BLaER1 treated with 17β-estradiol and CSF1 and Interleukin-3, amounts not matched to agents 10 nM and 100 nM (cell line): ENCODE measurements at regions not wholly inside any gene's neighbourhood (a gene's known extent, or its start where the extent isn't known, plus 50 kb on each side); places are given as distances from the start of the nearest gene placed in this dataset.

Source experiments
- H3K27ac ChIP-seq, 11 experiments: shearing (Covaris generic); formaldehyde crosslinking; 2 replicates each; pipeline ENCODE4 v1.8.1; 2022
- H3K27me3 ChIP-seq, 11 experiments: shearing (Covaris generic); formaldehyde crosslinking; 2 replicates each; pipeline ENCODE4 v1.8.1; 2022
- H3K36me3 ChIP-seq, 11 experiments: shearing (Covaris generic); formaldehyde crosslinking; 2 replicates each; pipeline ENCODE4 v1.8.1; 2022
- H3K4me1 ChIP-seq, 10 experiments: shearing (Covaris generic); formaldehyde crosslinking; 2 replicates each; pipeline ENCODE4 v1.8.1; 2022
- H3K4me2 ChIP-seq, 11 experiments: shearing (Covaris generic); formaldehyde crosslinking; 2 replicates each; pipeline ENCODE4 v1.8.1; 2022
- H3K4me3 ChIP-seq, 10 experiments: shearing (Covaris generic); formaldehyde crosslinking; 2 replicates each; pipeline ENCODE4 v1.8.1; 2022
- H3K9ac ChIP-seq, 11 experiments: shearing (Covaris generic); formaldehyde crosslinking; 2 replicates each; pipeline ENCODE4 v1.8.1; 2022
- H3K9me3 ChIP-seq, 11 experiments: shearing (Covaris generic); formaldehyde crosslinking; replicated peaks in 1 of 11; 2 replicates each; pipeline ENCODE4 v1.8.1; 2022
- H4K20me1 ChIP-seq, 11 experiments: shearing (Covaris generic); formaldehyde crosslinking; 2 replicates each; pipeline ENCODE4 v1.8.1; 2022
- Cebpa-rat ChIP-seq, 11 experiments: shearing (Covaris generic); IDR thresholded peaks; 2 replicates each; pipeline ENCODE4 v1.8.1; 2022

- Histone ChIP-seq H3K9me3 (peaks cover 0 to 12% (median 3%) of the 10 kb centered on the region in 11 experiments; a peak in 12 of 22 replicates), H3K4me1 (peaks cover 0 to 12% (median 2%) of the 10 kb centered on the region in 10 experiments; a peak in 6 of 20 replicates), H3K4me3 (no peak overlapping the region), H3K27ac (no peak overlapping the region), H4K20me1 (no peaks in the 10 kb centered on the region), H3K27me3 (no peaks in the 10 kb centered on the region), H3K9ac (no peak overlapping the region), H3K36me3 (no peaks in the 10 kb centered on the region), H3K4me2 (no peak overlapping the region)
- no peak for TF ChIP-seq Cebpa-rat (IDR thresholded peaks at IDR 0.05)
These were observed 313.0 kb downstream of the SOX9 start for GRCh38 chr17:72433797-72434196.

GRCh38 chr17:72434581-72434980 lies 313.8 kb downstream of the SOX9 start:
- Histone ChIP-seq H3K27ac (no peak overlapping the region), H3K4me3 (no peak overlapping the region), H3K9ac (no peak overlapping the region), H3K9me3 (peaks cover 6 to 20% (median 11%) of the 10 kb centered on the region in 11 experiments), H3K27me3 (no peaks in the 10 kb centered on the region), H3K4me2 (no peak overlapping the region), H3K36me3 (no peaks in the 10 kb centered on the region), H3K4me1 (peaks cover 0 to 15% (median 2%) of the 10 kb centered on the region in 10 experiments; a peak in 6 of 20 replicates), H4K20me1 (no peaks in the 10 kb centered on the region)
- TF ChIP-seq Cebpa-rat (IDR thresholded peaks at IDR 0.05) = no peak

GRCh38 chr17:72434991-72435618 lies 314.3 kb downstream of the SOX9 start:
- peaks cover 0 to 15% (median 2%) of the 10 kb centered on the region in 10 experiments; a peak in 6 of 20 replicates for H3K4me1 ChIP-seq
- no peak overlapping the region for H3K4me3 ChIP-seq
- H3K27me3 ChIP-seq = no peaks in the 10 kb centered on the region
- H3K9me3 ChIP-seq = peaks cover 11 to 26% (median 16%) of the 10 kb centered on the region in 11 experiments
- H3K27ac ChIP-seq = no peak overlapping the region
- TF ChIP-seq Cebpa-rat (IDR thresholded peaks at IDR 0.05) = no peak
- H3K9ac ChIP-seq = no peak overlapping the region
- no peaks in the 10 kb centered on the region for H3K36me3 ChIP-seq
- no peaks in the 10 kb centered on the region for H4K20me1 ChIP-seq
- no peak overlapping the region for H3K4me2 ChIP-seq

GRCh38 chr17:72438783-72439182 lies 318.0 kb downstream of the SOX9 start:
- no peaks in the 10 kb centered on the region for H4K20me1 ChIP-seq
- H3K4me3 ChIP-seq = no peak overlapping the region
- no peak overlapping the region for H3K4me2 ChIP-seq
- H3K27ac ChIP-seq = no peak overlapping the region
- no peaks in the 10 kb centered on the region for H3K27me3 ChIP-seq
- H3K36me3 ChIP-seq = no peaks in the 10 kb centered on the region
- peaks cover 0 to 10% (median 0%) of the 10 kb centered on the region in 10 experiments; a peak in 4 of 20 replicates for H3K4me1 ChIP-seq
- no peak overlapping the region for H3K9ac ChIP-seq
- TF ChIP-seq Cebpa-rat (IDR thresholded peaks at IDR 0.05) = no peak
- H3K9me3 ChIP-seq = peaks cover 13 to 29% (median 18%) of the 10 kb centered on the region in 11 experiments

GRCh38 chr17:72439893-72440502 lies 319.2 kb downstream of the SOX9 start:
- H4K20me1 ChIP-seq = no peaks in the 10 kb centered on the region
- H3K4me2 ChIP-seq = no peak overlapping the region
- H3K9me3 ChIP-seq = peaks cover 13 to 29% (median 18%) of the 10 kb centered on the region in 11 experiments
- TF ChIP-seq Cebpa-rat (IDR thresholded peaks at IDR 0.05) = no peak
- no peak overlapping the region for H3K9ac ChIP-seq
- no peak overlapping the region for H3K4me3 ChIP-seq
- no peak overlapping the region for H3K27ac ChIP-seq
- peaks cover 0 to 10% (median 0%) of the 10 kb centered on the region in 10 experiments; a peak in 4 of 20 replicates for H3K4me1 ChIP-seq
- H3K36me3 ChIP-seq = no peaks in the 10 kb centered on the region
- H3K27me3 ChIP-seq = no peaks in the 10 kb centered on the region

GRCh38 chr17:72440961-72441360 lies 320.1 kb downstream of the SOX9 start:
- Histone ChIP-seq H3K36me3 (no peaks in the 10 kb centered on the region), H3K4me3 (no peak overlapping the region), H3K4me1 (peaks cover 0 to 10% (median 0%) of the 10 kb centered on the region in 10 experiments; a peak in 4 of 20 replicates), H3K9ac (no peak overlapping the region), H4K20me1 (no peaks in the 10 kb centered on the region), H3K27me3 (no peaks in the 10 kb centered on the region), H3K9me3 (peaks cover 13 to 29% (median 20%) of the 10 kb centered on the region in 11 experiments), H3K27ac (no peak overlapping the region), H3K4me2 (no peak overlapping the region)
- no peak for TF ChIP-seq Cebpa-rat (IDR thresholded peaks at IDR 0.05)

GRCh38 chr17:72441909-72442308 lies 321.1 kb downstream of the SOX9 start:
- Histone ChIP-seq H3K9ac (no peak overlapping the region), H3K27me3 (no peaks in the 10 kb centered on the region), H3K4me3 (no peak overlapping the region), H3K4me2 (no peak overlapping the region), H3K36me3 (no peaks in the 10 kb centered on the region), H3K27ac (no peak overlapping the region), H3K9me3 (peaks cover 13 to 29% (median 20%) of the 10 kb centered on the region in 11 experiments), H4K20me1 (no peaks in the 10 kb centered on the region), H3K4me1 (peaks cover 0 to 10% (median 0%) of the 10 kb centered on the region in 10 experiments; a peak in 4 of 20 replicates)
- no peak for TF ChIP-seq Cebpa-rat (IDR thresholded peaks at IDR 0.05)

- no peak overlapping the region for H3K9ac ChIP-seq
- no peaks in the 10 kb centered on the region for H3K36me3 ChIP-seq
- H3K4me2 ChIP-seq = no peak overlapping the region
- TF ChIP-seq Cebpa-rat (IDR thresholded peaks at IDR 0.05) = no peak
- H3K4me3 ChIP-seq = no peak overlapping the region
- no peaks in the 10 kb centered on the region for H4K20me1 ChIP-seq
- no peaks in the 10 kb centered on the region for H3K4me1 ChIP-seq
- no peaks in the 10 kb centered on the region for H3K27me3 ChIP-seq
- H3K27ac ChIP-seq = no peak overlapping the region
- peaks cover 7 to 15% (median 9%) of the 10 kb centered on the region in 11 experiments for H3K9me3 ChIP-seq
These were observed 323.8 kb downstream of the SOX9 start for GRCh38 chr17:72444517-72445054.

- Histone ChIP-seq H3K4me1 (no peaks in the 10 kb centered on the region), H3K9me3 (peaks cover 0 to 8% (median 2%) of the 10 kb centered on the region in 11 experiments; a peak in 13 of 22 replicates), H3K9ac (no peak overlapping the region), H3K4me3 (no peak overlapping the region), H3K27me3 (no peaks in the 10 kb centered on the region), H3K36me3 (no peaks in the 10 kb centered on the region), H3K4me2 (no peak overlapping the region), H3K27ac (no peak overlapping the region), H4K20me1 (no peaks in the 10 kb centered on the region)
- no peak for TF ChIP-seq Cebpa-rat (IDR thresholded peaks at IDR 0.05)
These were observed 324.5 kb downstream of the SOX9 start for GRCh38 chr17:72445055-72445991.
